ENCODE measurements at regions not wholly inside any gene's neighbourhood (a gene's known extent, or its start where the extent isn't known, plus 50 kb on each side); places are given as distances from the start of the nearest gene placed in this dataset.
"Not testable (repeated sequence)": the region's sequence is repeated elsewhere in the genome, so short reads cannot be mapped to it uniquely, and the experiment has no call there.

DNA sequence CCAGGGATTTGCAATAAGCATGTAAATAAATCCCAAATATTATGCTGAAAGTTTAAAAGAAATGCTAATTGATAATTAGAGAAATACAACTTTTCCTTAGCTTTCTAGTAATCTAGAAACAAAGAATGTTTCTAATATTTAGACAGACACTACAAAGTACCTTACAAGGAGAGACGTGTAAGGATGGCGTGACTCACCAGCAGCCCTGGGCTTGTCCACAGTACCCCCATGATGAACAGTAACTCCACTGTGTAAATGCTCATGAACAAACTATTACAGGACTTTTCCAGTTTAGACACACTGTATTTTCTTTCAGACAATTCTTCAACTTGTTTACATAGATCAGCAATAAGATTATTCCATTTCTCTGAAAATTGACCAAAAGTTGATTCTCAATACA lies 138.9 kb upstream of the KCTD7 start:
- H3K4me3 ChIP-seq (ENCODE audit: low read depth, low read length); DNase-seq (ENCODE audit: low read depth); in situ Hi-C loops (cut with HindIII; ENCODE audit: low sequenced_read_pairs): not testable (repeated sequence)

DNA sequence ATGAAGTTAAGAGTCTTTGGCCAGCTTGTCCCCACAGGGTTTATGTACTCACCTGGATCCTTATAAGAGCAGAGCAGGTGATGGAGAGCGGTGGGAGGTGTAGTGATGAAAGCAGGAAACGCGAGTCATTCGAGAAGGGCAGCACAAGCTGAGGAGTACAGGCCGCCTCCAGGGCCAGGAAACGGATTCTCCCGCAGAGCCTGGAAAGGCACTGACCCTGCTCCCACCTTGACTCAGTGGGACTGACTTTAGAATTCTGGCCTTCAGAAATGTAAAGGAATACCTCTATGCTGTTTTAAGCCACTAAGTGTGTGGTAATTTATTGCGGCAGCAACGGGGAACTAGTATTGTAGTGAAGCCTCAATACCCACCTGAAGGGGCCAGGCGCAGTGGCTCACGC lies 137.7 kb upstream of the KCTD7 start:
- DNase-seq (ENCODE audit: low read depth); in situ Hi-C loops (cut with HindIII; ENCODE audit: low sequenced_read_pairs); H3K4me3 ChIP-seq (ENCODE audit: low read depth, low read length): not testable (repeated sequence)

DNA sequence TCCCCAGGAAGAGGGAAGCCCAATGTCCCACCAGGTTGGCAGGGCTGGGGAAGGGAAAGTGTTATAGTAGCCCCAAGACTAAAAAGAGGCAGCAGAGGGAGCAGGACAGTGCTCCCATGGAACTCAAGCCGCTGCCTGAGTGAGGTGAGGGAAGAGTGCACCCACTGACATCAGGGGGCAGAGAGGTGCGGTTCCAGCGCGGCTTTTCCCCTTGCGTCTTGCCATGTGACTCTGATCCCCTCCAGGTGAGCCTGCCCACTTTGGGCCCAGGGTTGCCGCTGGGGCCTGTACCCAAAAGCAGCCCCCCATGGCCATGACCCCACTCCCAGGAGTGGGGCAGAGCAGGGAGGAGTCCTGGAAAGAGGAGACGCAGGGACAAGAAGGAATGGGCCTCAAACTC lies 136.3 kb upstream of the KCTD7 start:
- H3K4me3 ChIP-seq (ENCODE audit: low read depth, low read length), result peak overlapping the region; percentile 68
- in situ Hi-C loops (cut with HindIII; ENCODE audit: low sequenced_read_pairs); DNase-seq (ENCODE audit: low read depth): not testable (repeated sequence)

DNA sequence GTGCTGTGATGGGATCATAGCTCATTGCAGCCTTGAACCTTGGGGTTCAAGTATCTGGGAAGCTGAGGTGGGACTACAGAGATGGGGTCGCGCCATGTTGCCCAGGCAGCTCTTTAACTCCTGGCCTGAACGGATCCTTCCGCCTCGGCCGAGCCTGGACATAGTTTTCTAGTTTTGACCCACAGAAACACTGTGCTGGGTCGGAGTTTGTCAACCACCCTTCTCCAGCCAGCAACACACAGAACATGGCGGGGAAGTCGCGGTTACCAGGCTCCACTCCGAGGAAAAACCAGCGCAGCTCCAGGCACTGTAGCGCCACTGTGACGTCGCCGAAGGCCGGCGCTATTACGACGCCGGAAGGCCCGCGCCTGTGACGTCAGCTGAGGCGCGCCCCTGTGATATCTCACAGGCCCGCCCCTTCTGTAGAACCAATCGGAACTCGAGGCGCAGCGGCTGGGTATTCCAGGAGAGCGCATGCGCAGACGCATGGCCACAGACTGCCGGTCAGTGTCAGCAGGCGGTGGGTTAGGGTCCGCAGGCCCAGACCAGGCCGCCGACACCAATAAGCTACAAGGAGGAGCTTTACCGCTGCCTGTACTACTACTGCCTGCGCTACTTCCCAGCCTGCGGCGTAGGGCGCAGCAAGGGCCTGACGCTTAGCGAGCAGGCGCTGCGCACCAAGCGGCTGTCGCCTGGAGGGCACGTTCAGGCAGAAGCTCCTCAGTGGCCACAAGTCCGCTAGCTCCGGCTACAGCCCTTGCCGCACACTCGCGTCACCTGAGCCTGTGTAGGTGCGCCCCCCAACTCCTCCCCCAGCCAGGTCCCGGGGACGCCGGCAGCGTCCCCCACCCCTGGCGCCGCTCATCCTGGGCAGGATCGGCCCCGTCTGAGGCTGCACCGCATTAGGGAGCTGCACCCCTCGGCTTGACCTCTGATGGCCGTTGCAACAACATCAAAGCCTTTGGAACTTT lies 135.2 kb upstream of the KCTD7 start:
- H3K4me3 ChIP-seq (ENCODE audit: low read depth, low read length), result peak overlapping the region; percentile 68
- in situ Hi-C loops (cut with HindIII; ENCODE audit: low sequenced_read_pairs), result no loop called here
- peak; percentile 94 for DNase-seq (ENCODE audit: low read depth)
- peak; percentile 18 for TF ChIP-seq CTCF (IDR thresholded peaks at IDR 0.05; ENCODE audit: low read depth, low read length, missing control alignments)

GRCh38 chr7:66497346-66497745 lies 131.3 kb upstream of the KCTD7 start:
- TF ChIP-seq CTCF (IDR thresholded peaks at IDR 0.05; ENCODE audit: low read depth, low read length, missing control alignments), result no peak
- DNase-seq (ENCODE audit: low read depth), result no peak
- in situ Hi-C loops (cut with HindIII; ENCODE audit: low sequenced_read_pairs), result no loop called here

GRCh38 chr7:66500087-66500486 lies 128.6 kb upstream of the KCTD7 start:
- H3K4me3 ChIP-seq (ENCODE audit: low read depth, low read length), result no peak overlapping the region
- TF ChIP-seq CTCF (IDR thresholded peaks at IDR 0.05; ENCODE audit: low read depth, low read length, missing control alignments), result no peak

More at GRCh38 chr7:66497346-66497745, 131.3 kb upstream of the KCTD7 start:
- no peak overlapping the region for H3K4me3 ChIP-seq (ENCODE audit: low read depth, low read length)

DNA sequence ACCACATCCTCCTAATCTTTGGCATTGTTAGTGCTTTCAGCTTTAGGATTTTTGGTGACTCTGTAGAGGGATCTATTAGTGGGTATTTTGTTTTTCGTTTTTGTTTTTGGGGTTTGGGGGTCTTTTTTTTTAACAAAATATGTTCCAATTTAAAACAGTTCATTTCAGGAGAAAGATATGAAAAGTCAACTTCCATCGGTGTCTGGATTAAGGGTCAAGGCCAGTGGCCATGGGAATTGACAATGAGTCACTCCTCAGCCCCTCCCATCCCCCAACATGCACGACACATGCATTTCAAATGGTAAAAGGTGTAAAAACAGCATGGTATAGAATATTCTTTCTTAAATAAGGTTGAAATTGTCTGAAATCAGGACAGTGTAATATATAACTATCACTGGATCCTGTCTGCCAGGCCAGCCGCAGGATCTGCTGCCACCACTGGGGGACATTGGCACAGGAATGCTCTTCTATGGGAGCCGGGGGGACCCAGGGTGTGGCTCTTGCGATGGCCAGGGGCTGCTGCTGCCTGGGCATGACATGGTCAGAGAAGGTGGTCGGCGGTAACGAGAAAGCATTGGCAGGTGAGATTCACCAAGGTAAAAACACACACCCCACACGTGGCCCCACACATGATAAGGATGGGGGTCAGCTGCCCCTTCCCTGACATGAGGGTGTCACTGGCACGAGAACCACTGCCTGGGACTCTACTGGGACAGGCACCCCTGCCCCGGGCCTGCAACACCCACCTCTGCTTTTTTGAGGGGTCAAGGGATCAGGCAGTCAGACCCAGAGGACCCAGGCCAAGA lies 126.2 kb upstream of the KCTD7 start:
- no peak for DNase-seq (ENCODE audit: low read depth)
- TF ChIP-seq CTCF (IDR thresholded peaks at IDR 0.05; ENCODE audit: low read depth, low read length, missing control alignments), result peak; percentile 6
- H3K4me3 ChIP-seq (ENCODE audit: low read depth, low read length), result no peak overlapping the region
- in situ Hi-C loops (cut with HindIII; ENCODE audit: low sequenced_read_pairs), result no loop called here

More at GRCh38 chr7:66500087-66500486, 128.6 kb upstream of the KCTD7 start:
- no peak for DNase-seq (ENCODE audit: low read depth)
- in situ Hi-C loops (cut with HindIII; ENCODE audit: low sequenced_read_pairs), result no loop called here

DNA sequence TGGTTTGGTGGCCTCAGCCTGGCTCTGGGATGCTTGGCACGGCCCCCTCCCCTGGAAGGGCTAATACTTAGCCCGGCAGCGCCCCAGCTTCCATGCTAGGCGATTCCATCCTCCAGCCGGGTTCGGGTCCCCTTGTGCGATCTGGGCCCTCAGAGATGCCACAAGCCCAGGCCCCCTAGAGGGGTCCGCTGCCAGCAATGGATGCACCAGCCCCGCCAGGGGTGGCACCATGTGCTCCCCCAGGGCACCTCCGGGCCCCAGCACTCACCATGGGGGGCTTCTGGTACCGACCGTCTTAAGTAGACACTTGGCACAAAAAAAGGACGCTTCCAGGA lies 125.7 kb upstream of the KCTD7 start:
- in situ Hi-C loops (cut with HindIII; ENCODE audit: low sequenced_read_pairs), result no loop called here

More for the DNA sequence above, 125.7 kb upstream of the KCTD7 start:
- no peak for TF ChIP-seq CTCF (IDR thresholded peaks at IDR 0.05; ENCODE audit: low read depth, low read length, missing control alignments)
- H3K4me3 ChIP-seq (ENCODE audit: low read depth, low read length), result no peak overlapping the region
- no peak for DNase-seq (ENCODE audit: low read depth)

Data from astrocyte of the cerebellum (primary cell).